GM12801 (cell line): ENCODE measurements at regions not wholly inside any gene's neighbourhood (a gene's known extent, or its start where the extent isn't known, plus 50 kb on each side); places are given as distances from the start of the nearest gene placed in this dataset.

ENCODE experiments used
- TF ChIP-seq, protein P1 (sequence below): IDR thresholded peaks from one replicate; pipeline ENCODE4 v1.5.1; 2011; ENCODE audit warnings: control low read depth; ENCODE audit not compliant: insufficient read length; ENCODE audit errors: extremely low read depth

DNA sequence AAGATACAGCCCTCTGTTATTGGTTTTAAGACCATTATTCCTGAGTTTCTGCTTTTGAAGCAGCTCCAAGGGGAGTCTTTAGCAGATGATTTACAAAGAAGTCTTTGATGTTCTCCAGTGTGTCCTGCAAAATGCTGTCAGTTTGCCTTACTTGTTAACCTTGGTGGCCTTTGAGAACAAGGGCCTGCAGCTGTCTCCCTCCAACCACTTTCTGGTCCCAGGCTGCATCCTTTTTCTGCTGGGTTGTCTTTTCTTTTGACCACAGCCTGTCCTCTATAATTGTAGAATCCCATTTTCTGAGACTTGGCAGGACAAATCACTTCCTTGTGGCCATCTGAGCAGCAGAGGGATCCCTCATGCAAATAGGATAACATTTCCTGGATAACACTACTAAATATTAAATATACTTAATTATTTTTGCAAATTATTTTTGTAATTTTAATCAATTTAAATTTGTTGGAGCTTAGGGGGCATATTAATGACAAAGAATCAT lies 281.4 kb downstream of the DMRT2 start:
- TF ChIP-seq, protein P1, sequence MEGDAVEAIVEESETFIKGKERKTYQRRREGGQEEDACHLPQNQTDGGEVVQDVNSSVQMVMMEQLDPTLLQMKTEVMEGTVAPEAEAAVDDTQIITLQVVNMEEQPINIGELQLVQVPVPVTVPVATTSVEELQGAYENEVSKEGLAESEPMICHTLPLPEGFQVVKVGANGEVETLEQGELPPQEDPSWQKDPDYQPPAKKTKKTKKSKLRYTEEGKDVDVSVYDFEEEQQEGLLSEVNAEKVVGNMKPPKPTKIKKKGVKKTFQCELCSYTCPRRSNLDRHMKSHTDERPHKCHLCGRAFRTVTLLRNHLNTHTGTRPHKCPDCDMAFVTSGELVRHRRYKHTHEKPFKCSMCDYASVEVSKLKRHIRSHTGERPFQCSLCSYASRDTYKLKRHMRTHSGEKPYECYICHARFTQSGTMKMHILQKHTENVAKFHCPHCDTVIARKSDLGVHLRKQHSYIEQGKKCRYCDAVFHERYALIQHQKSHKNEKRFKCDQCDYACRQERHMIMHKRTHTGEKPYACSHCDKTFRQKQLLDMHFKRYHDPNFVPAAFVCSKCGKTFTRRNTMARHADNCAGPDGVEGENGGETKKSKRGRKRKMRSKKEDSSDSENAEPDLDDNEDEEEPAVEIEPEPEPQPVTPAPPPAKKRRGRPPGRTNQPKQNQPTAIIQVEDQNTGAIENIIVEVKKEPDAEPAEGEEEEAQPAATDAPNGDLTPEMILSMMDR, result no peak

DNA sequence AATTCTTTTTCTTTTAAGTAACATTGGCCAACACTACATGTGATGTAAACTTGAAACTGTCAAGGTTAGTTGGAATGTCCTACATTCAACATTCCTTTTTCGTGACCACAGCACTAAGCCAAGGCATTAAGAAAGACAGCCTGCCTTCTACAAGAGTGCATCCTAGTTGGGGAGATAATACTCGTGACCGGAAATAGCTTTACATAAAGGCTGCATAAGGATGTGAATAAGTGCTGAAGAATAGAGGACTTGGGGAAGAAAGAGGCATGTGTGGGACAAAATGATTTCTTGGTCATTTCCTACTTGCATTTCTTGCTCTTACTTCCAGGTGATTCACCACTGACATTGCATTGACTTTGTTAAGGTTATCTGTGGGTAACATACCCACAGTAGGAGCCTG lies 282.0 kb downstream of the DMRT2 start:
- TF ChIP-seq, protein P1, result no peak

DNA sequence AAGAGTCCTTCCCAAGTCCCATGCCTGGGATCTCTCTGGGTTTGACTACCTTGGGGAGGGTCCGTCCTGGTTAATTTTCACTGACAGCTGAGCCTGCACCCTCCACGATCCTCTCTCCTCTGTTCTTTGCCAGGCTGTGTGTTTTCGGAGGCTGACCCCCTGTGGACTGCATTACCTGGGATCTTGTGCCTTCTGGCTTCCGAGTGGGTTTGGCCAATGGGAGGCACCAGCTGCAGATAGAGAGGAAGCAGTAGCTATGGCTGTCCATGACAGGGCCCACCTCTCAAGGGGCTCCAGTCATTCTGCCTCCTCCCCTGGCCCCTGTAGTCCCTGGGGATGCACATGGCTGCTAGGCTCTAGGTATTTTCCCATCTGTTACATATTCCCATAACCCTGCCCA lies 285.0 kb downstream of the DMRT2 start:
- TF ChIP-seq, protein P1, result no peak

DNA sequence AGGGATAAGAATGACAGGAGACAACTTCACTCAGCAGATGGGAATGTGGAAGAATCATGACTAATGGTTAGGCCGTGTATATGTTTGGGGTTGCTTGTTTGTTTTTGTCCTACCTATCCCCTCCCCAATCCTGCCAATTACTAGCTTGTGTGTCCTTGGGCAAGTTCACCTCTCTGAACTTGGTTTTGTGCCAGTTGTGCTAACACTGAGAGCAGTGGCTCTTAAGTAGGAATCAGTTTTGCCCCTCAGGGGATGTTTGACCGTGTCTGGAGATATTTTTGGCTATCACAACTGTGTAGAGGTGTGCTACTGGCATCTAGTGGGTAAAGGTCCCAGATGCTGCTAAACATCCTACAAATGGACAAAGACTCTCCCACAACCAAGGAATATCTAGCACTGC lies 287.0 kb downstream of the DMRT2 start:
- TF ChIP-seq, protein P1, result no peak

DNA sequence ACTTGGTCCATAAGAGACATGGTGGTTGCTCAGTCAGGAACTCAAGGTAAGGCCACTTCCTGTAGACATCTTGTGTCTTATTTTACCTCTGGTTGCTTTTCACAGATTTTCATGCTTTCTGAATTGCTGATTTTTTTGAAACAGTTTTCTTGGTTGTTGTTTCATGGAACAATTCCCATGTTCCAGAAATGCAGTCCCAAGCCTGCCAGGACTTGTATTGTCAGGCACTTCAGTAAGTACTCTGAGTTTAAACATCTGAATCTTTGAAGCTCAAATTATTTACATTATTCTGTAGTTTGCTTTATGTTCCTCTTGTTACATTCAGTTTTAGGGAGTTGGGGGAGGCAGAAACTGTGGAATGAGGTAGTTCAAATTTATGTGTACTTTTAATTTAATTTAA lies 290.2 kb downstream of the DMRT2 start:
- TF ChIP-seq, protein P1, result no peak

DNA sequence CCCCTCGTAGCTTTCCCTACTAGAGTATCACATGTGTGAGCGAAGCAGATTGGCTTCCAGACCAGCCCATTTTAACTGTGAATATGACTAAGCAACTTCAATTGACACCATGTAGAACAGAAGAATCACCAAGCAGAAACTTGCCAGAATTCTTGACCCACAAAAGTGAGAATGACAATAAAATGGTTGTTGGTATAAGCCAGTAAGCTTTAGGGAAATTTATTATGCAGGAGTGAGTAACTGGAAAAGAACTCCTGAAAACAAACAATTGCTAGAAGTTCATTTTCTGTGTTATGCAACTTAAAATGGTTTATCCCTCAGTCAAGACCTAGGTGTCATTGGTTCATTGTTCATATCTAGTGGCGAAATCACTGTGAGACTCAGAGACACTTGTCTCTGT lies 303.1 kb downstream of the DMRT2 start:
- TF ChIP-seq, protein P1, result no peak

DNA sequence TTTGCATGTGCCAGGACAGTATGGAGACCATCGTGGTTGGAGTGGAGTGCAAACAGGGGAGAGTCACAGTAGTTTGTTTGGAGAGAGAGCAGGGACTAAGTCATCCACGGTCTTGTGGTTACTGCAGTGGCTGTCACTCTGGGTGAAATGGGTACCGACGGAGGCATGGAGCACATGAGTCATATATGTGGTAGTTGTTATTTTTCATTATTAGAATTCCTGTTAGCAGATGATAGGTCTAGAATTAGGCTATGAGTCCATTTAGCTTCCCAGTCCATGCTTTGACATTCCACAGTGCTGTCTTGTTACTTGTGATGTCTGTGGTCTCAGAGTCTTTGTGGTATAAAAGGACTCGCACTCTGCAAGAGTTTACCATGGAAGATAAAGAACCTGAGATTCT lies 303.9 kb downstream of the DMRT2 start:
- TF ChIP-seq, protein P1, result no peak

DNA sequence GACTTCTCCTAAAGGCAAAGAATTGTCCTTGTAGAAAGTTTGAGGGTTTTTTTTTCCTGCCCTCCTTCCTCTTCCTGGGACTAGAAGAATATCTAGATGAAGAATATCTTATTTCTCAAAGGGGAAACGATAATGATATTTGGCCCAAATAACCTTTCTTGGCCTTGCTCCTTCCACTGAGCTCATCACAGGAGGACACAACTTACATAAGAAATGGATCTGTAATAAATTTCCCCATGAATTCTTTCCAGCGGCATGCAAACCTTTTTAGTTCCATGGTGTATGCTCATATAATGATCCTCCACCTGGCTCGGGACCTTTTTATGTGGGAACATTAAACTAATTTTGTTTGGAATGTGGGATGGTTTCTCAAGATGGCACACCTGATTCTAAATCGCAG lies 304.4 kb downstream of the DMRT2 start:
- TF ChIP-seq, protein P1, result no peak
